Stomach smooth muscle (tissue), 2 donors: ENCODE measurements at regions not wholly inside any gene's neighbourhood (a gene's known extent, or its start where the extent isn't known, plus 50 kb on each side); places are given as distances from the start of the nearest gene placed in this dataset.

Experiments
- H3K27ac ChIP-seq: one replicate; pipeline ENCODE4 v1.7.0; 2013; ENCODE audit warnings: mild to moderate bottlenecking, low read length, inconsistent platforms
- H3K27me3 ChIP-seq, 2 donors: one replicate each; pipeline ENCODE4 v1.7.0; 2013; ENCODE audit warnings: low read length in 2 of 2; ENCODE audit not compliant: insufficient read depth in 2 of 2, control insufficient read depth in 1 of 2
- H3K36me3 ChIP-seq, 2 donors: one replicate each; pipeline ENCODE4 v1.7.0; 2013; ENCODE audit warnings: low read length in 2 of 2; ENCODE audit not compliant: control insufficient read depth in 2 of 2, insufficient read depth in 2 of 2
- H3K4me1 ChIP-seq: one replicate; pipeline ENCODE4 v1.7.0; 2013; ENCODE audit warnings: low read length; ENCODE audit not compliant: control insufficient read depth, insufficient read depth
- H3K4me3 ChIP-seq, 2 donors: one replicate each; pipeline ENCODE4 v1.7.0; 2013; ENCODE audit warnings: low read length in 2 of 2
- H3K9ac ChIP-seq, 2 donors: one replicate each; pipeline ENCODE4 v1.7.0; 2013; ENCODE audit warnings: low read length in 2 of 2, mild to moderate bottlenecking in 1 of 2
- H3K9me3 ChIP-seq, 2 donors: one replicate each; pipeline ENCODE4 v1.7.0; 2013; ENCODE audit warnings: low read length in 2 of 2; ENCODE audit not compliant: control insufficient read depth in 2 of 2
- donor health status: healthy.
- donor health status: Pancreatic carcinoma.

DNA sequence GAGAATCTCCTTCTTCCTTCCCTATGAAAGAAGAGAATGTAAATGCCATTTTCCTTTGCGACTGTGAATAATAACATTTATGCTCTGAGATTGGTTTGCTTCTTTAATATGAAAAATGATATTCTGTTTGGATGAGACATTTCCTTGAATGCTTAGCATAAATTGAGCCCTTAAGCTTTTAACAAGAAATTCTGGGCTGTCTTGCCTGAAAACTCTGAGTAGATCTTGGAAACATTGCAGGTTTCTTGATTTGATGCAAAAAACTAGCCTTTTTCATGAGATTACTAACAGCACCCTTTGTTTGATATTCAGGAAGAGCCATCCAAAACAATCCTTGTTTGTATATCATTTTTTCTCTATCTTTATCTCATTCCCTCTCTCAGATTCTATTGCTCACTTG is 272.5 kb downstream of the TMEM38B start:
- Histone ChIP-seq H3K4me3 (no peak overlapping the region), H3K4me1 (no peaks in the 10 kb centered on the region), H3K9ac (no peak overlapping the region), H3K27ac (no peak overlapping the region), H3K36me3 (no peaks in the 10 kb centered on the region), H3K27me3 (no peaks in the 10 kb centered on the region), H3K9me3 (no peaks in the 10 kb centered on the region)

DNA sequence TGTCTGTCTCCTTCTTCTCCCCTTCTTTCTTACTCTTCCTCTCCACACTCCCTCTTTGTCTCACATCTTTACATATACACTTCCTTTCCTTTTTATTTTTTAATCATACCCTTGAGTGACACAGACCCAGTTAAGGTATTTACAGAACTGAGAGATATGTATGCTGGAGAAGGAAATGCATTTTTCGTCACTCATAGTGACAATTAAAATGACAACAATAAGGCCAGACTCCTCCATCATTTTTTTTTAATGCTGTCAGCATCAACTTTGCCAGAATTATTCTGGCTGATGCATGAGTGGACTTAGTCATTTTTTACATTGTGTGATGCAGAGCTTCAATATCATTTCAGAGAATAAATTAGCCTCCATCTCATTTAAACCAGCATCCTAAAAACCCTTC is 272.9 kb downstream of the TMEM38B start:
- H3K27ac ChIP-seq: no peak overlapping the region
- H3K9ac ChIP-seq: no peak overlapping the region
- no peaks in the 10 kb centered on the region for H3K36me3 ChIP-seq
- no peaks in the 10 kb centered on the region for H3K27me3 ChIP-seq
- no peaks in the 10 kb centered on the region for H3K9me3 ChIP-seq
- H3K4me3 ChIP-seq: no peak overlapping the region
- no peaks in the 10 kb centered on the region for H3K4me1 ChIP-seq

DNA sequence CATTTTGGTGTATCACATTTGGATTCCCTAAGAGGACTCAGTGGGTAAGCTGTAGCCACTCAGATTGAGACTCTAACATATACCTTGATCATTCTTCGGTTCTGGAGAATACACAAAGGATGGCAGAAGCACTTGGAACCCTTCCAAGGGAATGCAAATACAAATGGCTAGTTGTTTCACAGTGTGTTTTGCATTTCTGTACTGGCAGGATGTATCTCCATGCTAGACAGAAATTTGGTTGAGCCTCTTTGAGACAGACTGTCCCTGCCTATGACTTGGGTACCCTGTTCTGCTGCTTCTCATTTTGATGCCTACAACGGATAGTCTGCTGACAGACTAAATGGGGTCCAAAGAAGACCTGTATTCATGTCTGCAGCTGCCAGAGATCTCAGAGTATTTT is 273.5 kb downstream of the TMEM38B start:
- H3K27ac ChIP-seq: no peak overlapping the region
- H3K9me3 ChIP-seq: no peaks in the 10 kb centered on the region
- H3K36me3 ChIP-seq: no peaks in the 10 kb centered on the region
- H3K4me3 ChIP-seq: no peak overlapping the region
- no peaks in the 10 kb centered on the region for H3K4me1 ChIP-seq
- no peak overlapping the region for H3K9ac ChIP-seq
- no peaks in the 10 kb centered on the region for H3K27me3 ChIP-seq

DNA sequence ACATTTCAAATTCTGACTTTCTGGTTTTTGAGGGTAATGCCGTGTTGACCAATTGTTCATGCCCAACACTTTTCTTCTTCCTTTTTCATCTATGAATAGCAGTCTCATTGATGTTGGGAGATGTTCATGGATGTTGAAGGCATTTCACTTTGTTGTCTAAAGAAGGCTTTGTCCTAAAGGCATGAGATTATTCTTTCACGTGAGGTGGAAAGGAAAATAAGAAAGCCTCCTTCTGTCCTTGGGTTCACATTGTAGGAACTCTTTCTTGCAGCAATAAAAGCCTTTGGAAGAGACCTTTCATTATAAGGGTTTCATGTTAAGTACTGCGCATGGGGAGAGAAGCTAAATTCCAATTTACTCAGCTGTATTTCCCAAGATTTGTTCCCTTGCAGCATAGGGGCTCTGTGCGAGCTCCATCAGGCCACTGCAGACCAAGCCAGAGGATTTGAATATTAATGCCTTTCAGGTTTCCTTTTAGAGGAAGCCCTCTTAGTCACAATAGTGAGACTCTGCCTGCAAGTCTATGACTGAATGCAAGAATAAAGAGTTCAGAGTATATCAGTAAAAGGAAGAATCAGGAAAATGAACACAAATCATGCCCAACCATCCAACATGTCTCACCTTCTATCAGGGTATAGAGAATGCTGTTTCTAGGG is 274.6 kb downstream of the TMEM38B start:
- no peak overlapping the region for H3K27ac ChIP-seq
- H3K9me3 ChIP-seq: no peaks in the 10 kb centered on the region
- H3K36me3 ChIP-seq: no peaks in the 10 kb centered on the region
- no peak overlapping the region for H3K4me3 ChIP-seq
- H3K4me1 ChIP-seq: no peaks in the 10 kb centered on the region
- H3K9ac ChIP-seq: no peak overlapping the region
- no peaks in the 10 kb centered on the region for H3K27me3 ChIP-seq

DNA sequence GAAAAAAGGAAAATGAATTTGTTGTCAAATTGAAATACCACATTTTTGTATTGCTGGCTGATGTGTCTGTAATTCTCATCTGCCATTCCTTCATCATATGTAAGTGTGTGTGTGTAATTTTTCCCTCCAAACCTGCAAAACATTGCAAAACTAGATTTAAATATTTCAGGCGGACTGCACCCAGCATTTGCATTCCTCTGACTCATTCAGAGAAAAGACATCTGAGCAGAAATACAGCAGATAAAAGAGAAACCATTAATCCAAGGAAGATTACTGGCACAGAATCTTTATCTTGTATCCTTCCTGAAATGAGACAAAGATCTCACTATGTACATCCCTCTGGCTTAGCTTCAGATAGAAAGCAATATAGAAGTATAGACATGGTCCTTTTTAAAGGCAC is 275.3 kb downstream of the TMEM38B start:
- Histone ChIP-seq H3K27me3 (no peaks in the 10 kb centered on the region), H3K9ac (no peak overlapping the region), H3K36me3 (no peaks in the 10 kb centered on the region), H3K4me1 (no peaks in the 10 kb centered on the region), H3K4me3 (no peak overlapping the region), H3K27ac (no peak overlapping the region), H3K9me3 (no peaks in the 10 kb centered on the region)

DNA sequence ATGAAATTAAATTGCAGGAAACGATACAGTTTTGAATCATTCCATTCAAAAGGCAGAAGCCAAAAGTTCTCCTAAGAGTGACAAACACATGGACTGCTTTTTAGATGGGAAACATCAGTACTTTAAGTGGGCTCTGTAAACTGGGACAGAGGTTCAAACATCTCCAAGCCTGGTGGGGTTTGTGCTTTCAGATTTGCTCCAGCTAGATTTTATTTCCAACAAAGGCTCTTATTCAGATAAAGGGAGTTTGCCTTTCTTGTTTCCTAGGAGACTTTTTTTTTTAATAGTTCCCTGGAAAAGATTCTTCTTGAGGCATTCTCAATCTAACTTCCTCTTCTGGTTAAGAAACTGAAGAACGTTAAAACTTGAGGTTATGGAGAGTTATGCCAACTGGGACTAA is 277.6 kb downstream of the TMEM38B start:
- Histone ChIP-seq H3K27me3 (no peaks in the 10 kb centered on the region), H3K36me3 (no peaks in the 10 kb centered on the region), H3K4me1 (no peaks in the 10 kb centered on the region), H3K9ac (no peak overlapping the region), H3K27ac (no peak overlapping the region), H3K9me3 (no peaks in the 10 kb centered on the region), H3K4me3 (no peak overlapping the region)

DNA sequence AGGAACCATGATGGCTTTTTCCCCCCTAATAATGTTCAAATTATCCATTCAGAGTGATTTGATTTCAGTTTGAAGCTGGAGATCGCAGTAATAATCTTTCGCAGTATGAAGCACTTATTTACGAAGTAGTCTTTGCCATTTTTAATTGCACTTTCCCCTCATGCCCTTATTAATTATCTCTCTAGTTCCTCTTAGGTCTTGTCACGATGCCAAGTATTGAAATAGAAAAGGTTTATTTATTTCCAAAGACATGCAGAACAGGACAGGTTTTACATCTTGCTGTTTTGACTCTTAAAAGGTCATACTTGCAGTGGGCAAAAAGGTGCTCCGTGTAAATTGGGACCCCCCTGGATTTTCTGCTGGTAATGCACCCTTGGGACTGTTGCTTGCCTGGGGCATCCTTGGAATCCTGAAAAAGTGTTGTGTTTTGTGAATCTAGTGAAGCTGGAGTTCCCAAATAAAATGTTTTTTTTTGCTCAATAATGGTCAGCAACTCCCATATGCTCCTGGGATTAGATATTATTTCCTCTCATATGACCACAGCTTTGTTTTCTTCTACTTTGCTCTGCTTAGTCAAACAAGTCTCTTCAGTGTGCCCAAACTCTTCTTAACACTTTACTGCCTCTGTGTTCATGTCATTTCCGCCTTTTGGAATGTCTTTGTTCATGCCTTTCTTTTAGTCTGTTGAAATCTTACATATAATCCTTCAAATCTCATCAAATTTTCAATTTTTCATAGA is 278.3 kb downstream of the TMEM38B start:
- Histone ChIP-seq H3K4me1 (no peaks in the 10 kb centered on the region), H3K9ac (no peak overlapping the region), H3K4me3 (no peak overlapping the region), H3K36me3 (no peaks in the 10 kb centered on the region), H3K27ac (no peak overlapping the region), H3K27me3 (no peaks in the 10 kb centered on the region), H3K9me3 (no peaks in the 10 kb centered on the region)

DNA sequence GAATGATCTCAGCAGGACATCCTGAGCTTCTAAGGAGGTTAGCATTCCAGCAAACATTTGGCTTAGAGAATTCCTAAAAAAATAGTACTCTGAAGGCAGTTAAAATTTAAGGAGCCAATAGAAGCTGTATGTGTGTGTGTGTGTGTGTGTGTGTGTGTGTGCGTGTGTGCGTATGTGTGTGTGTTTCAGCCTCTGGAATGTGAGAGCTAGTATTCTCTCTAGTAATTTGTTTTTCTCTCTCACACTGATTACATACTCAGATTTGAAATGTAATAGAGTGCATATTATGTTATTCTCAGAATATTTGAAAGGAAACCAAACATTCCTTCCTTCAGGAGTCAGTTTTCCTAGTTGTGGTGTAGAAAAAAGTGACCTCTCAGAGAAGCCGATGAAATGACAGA is 279.6 kb downstream of the TMEM38B start:
- H3K9me3 ChIP-seq: no peaks in the 10 kb centered on the region
- H3K4me1 ChIP-seq: no peaks in the 10 kb centered on the region
- no peaks in the 10 kb centered on the region for H3K27me3 ChIP-seq
- no peak overlapping the region for H3K4me3 ChIP-seq
- no peaks in the 10 kb centered on the region for H3K36me3 ChIP-seq
- no peak overlapping the region for H3K9ac ChIP-seq
- no peak overlapping the region for H3K27ac ChIP-seq

DNA sequence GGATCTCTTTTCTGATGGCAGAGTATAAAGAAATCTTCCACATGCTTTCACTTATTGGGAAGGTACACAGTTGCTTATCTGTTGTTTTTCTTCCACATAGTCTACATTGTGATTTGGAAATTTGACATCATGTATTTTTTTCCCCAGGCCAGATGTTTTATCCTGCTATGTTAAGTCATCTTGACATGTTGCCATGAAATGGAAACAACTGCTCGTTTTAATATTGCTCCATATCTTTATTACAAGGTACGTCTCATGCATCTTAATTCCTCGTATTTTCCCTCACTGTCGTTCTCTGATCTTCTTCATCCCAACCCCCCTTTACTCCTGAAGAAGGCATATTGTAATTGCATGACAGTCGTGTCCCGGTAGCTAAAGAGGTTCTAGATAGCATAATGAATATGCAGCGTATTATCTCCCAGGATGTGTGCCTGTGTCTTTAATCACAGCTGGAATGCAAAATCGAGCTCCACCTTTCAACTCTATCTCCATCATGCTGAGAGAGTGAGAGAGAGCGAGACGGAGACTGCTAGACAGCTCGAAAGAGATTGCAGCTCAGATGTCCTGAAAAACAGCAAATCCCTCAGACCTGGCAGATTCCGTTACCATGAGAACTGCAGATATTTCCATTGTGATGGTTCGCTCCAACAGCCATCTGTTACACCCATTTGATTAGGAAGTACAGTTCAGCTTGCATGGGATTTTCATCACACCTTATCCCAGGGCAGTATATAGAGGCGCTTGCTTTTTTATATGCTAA is 281.7 kb downstream of the TMEM38B start:
- Histone ChIP-seq H3K27me3 (no peaks in the 10 kb centered on the region), H3K36me3 (no peaks in the 10 kb centered on the region), H3K27ac (no peak overlapping the region), H3K9me3 (no peaks in the 10 kb centered on the region), H3K4me1 (no peaks in the 10 kb centered on the region), H3K4me3 (no peak overlapping the region), H3K9ac (no peak overlapping the region)

DNA sequence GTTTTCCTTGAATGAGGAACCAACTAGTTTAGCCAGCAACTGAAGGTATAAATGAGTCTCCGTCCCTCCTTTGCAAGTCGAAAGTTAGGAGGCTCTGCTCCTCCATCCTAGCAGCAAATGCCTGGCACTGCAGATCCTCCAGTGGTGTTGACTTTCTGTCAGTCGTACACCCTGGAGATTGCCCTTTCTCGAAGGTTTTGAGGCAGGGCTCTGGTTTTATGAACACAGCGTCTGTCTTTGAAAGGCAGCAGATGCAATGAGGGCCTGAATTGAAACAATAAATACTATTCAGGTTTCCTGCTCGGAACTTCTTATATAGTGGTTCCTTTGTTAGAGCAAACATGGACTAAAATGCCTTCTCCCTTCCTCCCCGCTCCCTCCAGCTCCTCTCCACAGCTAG is 284.0 kb downstream of the TMEM38B start:
- H3K4me1 ChIP-seq: no peaks in the 10 kb centered on the region
- H3K27me3 ChIP-seq: no peaks in the 10 kb centered on the region
- no peaks in the 10 kb centered on the region for H3K36me3 ChIP-seq
- H3K9me3 ChIP-seq: no peaks in the 10 kb centered on the region
- H3K27ac ChIP-seq: no peak overlapping the region
- no peak overlapping the region for H3K9ac ChIP-seq
- H3K4me3 ChIP-seq: no peak overlapping the region

DNA sequence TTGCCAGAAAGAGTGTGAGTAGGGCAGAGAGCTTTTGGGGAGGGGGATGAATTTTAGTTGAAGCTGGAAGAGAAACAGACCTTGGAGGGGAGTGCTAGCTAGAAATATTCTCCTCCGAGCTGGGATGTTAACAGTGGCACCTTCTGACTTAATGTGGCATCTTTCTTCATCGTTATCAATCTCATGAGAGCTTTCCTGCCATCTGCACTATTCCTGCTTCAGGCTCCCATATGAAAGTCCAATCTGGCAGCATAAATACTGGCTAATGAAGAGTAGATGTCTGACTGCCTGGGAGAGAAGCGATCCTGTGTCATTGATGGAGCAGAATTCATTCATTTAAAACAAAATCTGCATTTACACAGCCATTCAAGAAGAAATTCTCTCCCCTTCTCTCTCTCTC is 284.5 kb downstream of the TMEM38B start:
- no peaks in the 10 kb centered on the region for H3K9me3 ChIP-seq
- no peaks in the 10 kb centered on the region for H3K36me3 ChIP-seq
- no peak overlapping the region for H3K9ac ChIP-seq
- no peaks in the 10 kb centered on the region for H3K27me3 ChIP-seq
- H3K27ac ChIP-seq: no peak overlapping the region
- H3K4me1 ChIP-seq: no peaks in the 10 kb centered on the region
- H3K4me3 ChIP-seq: no peak overlapping the region
